ENCODE measurements at regions not wholly inside any gene's neighbourhood (a gene's known extent, or its start where the extent isn't known, plus 50 kb on each side); places are given as distances from the start of the nearest gene placed in this dataset.

DNA sequence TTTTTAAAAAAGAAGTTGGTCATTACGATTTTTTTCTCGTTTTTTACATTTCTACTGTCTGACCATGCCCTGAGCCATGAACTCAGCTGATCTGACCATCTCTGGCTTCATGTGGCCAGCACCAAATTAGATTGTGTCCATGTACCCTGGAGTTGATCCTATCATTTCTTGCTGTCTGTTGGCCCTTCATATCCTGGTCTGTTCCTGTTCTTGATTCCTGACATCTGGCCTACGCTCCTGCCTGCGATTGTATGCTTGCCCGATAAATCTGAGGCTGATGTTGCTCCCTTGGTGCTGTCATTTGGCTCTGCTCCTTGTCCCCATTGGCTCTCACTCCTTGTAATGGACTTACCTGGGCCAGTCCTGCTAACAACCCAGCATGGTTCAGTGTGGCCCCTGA lies 89.8 kb upstream of the IGSF10 start:
- 54% methylated on average over 5 of the region's 5 CpGs for WGBS (ENCODE audit: low lambda C conversion rate)
- no TSS peak for BruUV-seq (replicated peaks)
- CTCF ChIA-PET (ENCODE audit: low intra/inter-chr PET ratio, low total read pairs): no interaction called here
- no peak overlapping the region for H2AFZ ChIP-seq (ENCODE audit: low read length)
- H3K4me1 ChIP-seq (ENCODE audit: insufficient read depth, low read length): no peaks in the 10 kb centered on the region
- POLR2A ChIA-PET: no interaction called here
- no peak overlapping the region for H3K4me3 ChIP-seq (replicated peaks in 1 of 3; ENCODE audit: insufficient read depth in 1 of 3, low read depth in 2 of 3, low read length in 3 of 3)
- no peak overlapping the region for H3K27ac ChIP-seq (ENCODE audit: extremely low read length, insufficient read depth, low read length)
- H3K79me2 ChIP-seq (ENCODE audit: insufficient read depth, low read length): no peaks in the 10 kb centered on the region
- intact Hi-C loops (cut with micrococcal nuclease; ENCODE audit: unreplicated experiment) (no loop called here), in situ Hi-C loops (cut with HindIII; ENCODE audit: extremely low pct_ligation_motif_present, low pct_unique_long_range_greater_than_20kb) (no loop called here)
- no peak for TF ChIP-seq KDM4B (CRISPR knock-in tag; IDR thresholded peaks at IDR 0.05)
- no peak for TF ChIP-seq ZNF136 (CRISPR knock-in tag; IDR thresholded peaks at IDR 0.05; ENCODE audit: low read depth)
- TF ChIP-seq SNAPC2 (CRISPR knock-in tag; IDR thresholded peaks at IDR 0.05): no peak
- H3K9me3 ChIP-seq (ENCODE audit: low read length): no peaks in the 10 kb centered on the region
- H3K4me2 ChIP-seq (ENCODE audit: low read depth, low read length): no peak overlapping the region
- H3K27me3 ChIP-seq (ENCODE audit: control insufficient read depth in 1 of 2, insufficient read depth in 2 of 2, low read length in 2 of 2): no peaks in the 10 kb centered on the region
- FAIRE-seq (no peak), DNase-seq (ENCODE audit: low spot score) (no peak), ATAC-seq (no peak)
- H3K9ac ChIP-seq (ENCODE audit: insufficient read depth, low read depth, low read length): no peak overlapping the region
- H3K36me3 ChIP-seq (replicated peaks in 1 of 2; ENCODE audit: control insufficient read depth in 1 of 2, insufficient read depth in 2 of 2, low read length in 2 of 2): no peaks in the 10 kb centered on the region
- H4K20me1 ChIP-seq (ENCODE audit: insufficient read depth, low read length): no peaks in the 10 kb centered on the region

DNA sequence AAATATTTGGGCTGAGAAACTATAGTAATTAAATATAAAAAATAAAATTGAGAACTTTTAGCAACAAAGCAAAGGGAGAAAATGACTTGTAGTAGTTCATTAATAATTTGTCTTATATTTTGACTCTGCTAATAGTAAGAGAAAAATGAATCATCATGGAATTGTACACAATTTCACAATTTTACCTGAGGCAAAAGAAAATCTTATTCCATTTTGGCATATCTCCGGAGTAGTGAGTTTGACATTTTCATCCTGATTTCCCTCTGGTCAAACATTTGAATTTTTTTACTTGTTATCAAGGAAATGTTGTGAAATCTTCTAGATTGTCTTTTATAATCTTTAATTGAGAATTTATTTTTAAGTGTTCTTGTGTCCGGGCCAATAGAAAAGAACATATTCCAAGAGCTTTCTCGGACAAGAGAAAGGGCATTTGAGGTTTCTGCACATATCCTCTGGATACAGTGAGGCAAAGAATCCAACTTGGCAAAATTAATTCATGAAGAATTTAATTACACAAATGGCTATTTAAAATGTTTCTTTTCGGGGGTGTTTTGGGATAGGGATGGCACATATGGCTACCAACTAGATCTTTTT lies 89.3 kb upstream of the IGSF10 start:
- no peak overlapping the region for H2AFZ ChIP-seq (ENCODE audit: low read length)
- H3K4me2 ChIP-seq (ENCODE audit: low read depth, low read length): no peak overlapping the region
- 12% methylated on average over 4 of the region's 4 CpGs for WGBS (ENCODE audit: low lambda C conversion rate)
- no peaks in the 10 kb centered on the region for H3K4me1 ChIP-seq (ENCODE audit: insufficient read depth, low read length)
- no peak overlapping the region for H3K4me3 ChIP-seq (replicated peaks in 1 of 3; ENCODE audit: insufficient read depth in 1 of 3, low read depth in 2 of 3, low read length in 3 of 3)
- H3K9ac ChIP-seq (ENCODE audit: insufficient read depth, low read depth, low read length): no peak overlapping the region
- no peak for ATAC-seq
- in situ Hi-C loops (cut with HindIII; ENCODE audit: extremely low pct_ligation_motif_present, low pct_unique_long_range_greater_than_20kb): no loop called here
- intact Hi-C loops (cut with micrococcal nuclease; ENCODE audit: unreplicated experiment): no loop called here
- H3K9me3 ChIP-seq (ENCODE audit: low read length): no peaks in the 10 kb centered on the region
- no peaks in the 10 kb centered on the region for H3K27me3 ChIP-seq (ENCODE audit: control insufficient read depth in 1 of 2, insufficient read depth in 2 of 2, low read length in 2 of 2)
- DNase-seq (ENCODE audit: low spot score): no peak
- no peak for FAIRE-seq
- no TSS peak for BruUV-seq (replicated peaks)
- H3K27ac ChIP-seq (ENCODE audit: extremely low read length, insufficient read depth, low read length): no peak overlapping the region
- H3K79me2 ChIP-seq (ENCODE audit: insufficient read depth, low read length): no peaks in the 10 kb centered on the region
- no peaks in the 10 kb centered on the region for H4K20me1 ChIP-seq (ENCODE audit: insufficient read depth, low read length)
- H3K36me3 ChIP-seq (replicated peaks in 1 of 2; ENCODE audit: control insufficient read depth in 1 of 2, insufficient read depth in 2 of 2, low read length in 2 of 2): no peaks in the 10 kb centered on the region
- POLR2A ChIA-PET: no interaction called here
- CTCF ChIA-PET (ENCODE audit: low intra/inter-chr PET ratio, low total read pairs): no interaction called here
- TF ChIP-seq ZNF570 (CRISPR knock-in tag; IDR thresholded peaks at IDR 0.05; ENCODE audit: borderline replicate concordance) (no peak), HMGA1 (CRISPR knock-in tag; conservative IDR thresholded peaks at IDR 0.05) (no peak), ZNF543 (CRISPR knock-in tag; IDR thresholded peaks at IDR 0.05) (no peak), RFXAP (CRISPR knock-in tag; IDR thresholded peaks at IDR 0.05; ENCODE audit: borderline replicate concordance) (no peak), ZNF510 (CRISPR knock-in tag; IDR thresholded peaks at IDR 0.05; ENCODE audit: low read depth) (no peak)
- TF ChIP-seq, protein P1, sequence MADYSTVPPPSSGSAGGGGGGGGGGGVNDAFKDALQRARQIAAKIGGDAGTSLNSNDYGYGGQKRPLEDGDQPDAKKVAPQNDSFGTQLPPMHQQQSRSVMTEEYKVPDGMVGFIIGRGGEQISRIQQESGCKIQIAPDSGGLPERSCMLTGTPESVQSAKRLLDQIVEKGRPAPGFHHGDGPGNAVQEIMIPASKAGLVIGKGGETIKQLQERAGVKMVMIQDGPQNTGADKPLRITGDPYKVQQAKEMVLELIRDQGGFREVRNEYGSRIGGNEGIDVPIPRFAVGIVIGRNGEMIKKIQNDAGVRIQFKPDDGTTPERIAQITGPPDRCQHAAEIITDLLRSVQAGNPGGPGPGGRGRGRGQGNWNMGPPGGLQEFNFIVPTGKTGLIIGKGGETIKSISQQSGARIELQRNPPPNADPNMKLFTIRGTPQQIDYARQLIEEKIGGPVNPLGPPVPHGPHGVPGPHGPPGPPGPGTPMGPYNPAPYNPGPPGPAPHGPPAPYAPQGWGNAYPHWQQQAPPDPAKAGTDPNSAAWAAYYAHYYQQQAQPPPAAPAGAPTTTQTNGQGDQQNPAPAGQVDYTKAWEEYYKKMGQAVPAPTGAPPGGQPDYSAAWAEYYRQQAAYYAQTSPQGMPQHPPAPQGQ (CRISPR knock-in tag; IDR thresholded peaks at IDR 0.05; ENCODE audit: borderline replicate concordance): no peak
- TF ChIP-seq, protein P2, sequence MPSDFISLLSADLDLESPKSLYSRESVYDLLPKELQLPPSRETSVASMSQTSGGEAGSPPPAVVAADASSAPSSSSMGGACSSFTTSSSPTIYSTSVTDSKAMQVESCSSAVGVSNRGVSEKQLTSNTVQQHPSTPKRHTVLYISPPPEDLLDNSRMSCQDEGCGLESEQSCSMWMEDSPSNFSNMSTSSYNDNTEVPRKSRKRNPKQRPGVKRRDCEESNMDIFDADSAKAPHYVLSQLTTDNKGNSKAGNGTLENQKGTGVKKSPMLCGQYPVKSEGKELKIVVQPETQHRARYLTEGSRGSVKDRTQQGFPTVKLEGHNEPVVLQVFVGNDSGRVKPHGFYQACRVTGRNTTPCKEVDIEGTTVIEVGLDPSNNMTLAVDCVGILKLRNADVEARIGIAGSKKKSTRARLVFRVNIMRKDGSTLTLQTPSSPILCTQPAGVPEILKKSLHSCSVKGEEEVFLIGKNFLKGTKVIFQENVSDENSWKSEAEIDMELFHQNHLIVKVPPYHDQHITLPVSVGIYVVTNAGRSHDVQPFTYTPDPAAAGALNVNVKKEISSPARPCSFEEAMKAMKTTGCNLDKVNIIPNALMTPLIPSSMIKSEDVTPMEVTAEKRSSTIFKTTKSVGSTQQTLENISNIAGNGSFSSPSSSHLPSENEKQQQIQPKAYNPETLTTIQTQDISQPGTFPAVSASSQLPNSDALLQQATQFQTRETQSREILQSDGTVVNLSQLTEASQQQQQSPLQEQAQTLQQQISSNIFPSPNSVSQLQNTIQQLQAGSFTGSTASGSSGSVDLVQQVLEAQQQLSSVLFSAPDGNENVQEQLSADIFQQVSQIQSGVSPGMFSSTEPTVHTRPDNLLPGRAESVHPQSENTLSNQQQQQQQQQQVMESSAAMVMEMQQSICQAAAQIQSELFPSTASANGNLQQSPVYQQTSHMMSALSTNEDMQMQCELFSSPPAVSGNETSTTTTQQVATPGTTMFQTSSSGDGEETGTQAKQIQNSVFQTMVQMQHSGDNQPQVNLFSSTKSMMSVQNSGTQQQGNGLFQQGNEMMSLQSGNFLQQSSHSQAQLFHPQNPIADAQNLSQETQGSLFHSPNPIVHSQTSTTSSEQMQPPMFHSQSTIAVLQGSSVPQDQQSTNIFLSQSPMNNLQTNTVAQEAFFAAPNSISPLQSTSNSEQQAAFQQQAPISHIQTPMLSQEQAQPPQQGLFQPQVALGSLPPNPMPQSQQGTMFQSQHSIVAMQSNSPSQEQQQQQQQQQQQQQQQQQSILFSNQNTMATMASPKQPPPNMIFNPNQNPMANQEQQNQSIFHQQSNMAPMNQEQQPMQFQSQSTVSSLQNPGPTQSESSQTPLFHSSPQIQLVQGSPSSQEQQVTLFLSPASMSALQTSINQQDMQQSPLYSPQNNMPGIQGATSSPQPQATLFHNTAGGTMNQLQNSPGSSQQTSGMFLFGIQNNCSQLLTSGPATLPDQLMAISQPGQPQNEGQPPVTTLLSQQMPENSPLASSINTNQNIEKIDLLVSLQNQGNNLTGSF (CRISPR knock-in tag; IDR thresholded peaks at IDR 0.05): no peak
- TF ChIP-seq, protein P3, sequence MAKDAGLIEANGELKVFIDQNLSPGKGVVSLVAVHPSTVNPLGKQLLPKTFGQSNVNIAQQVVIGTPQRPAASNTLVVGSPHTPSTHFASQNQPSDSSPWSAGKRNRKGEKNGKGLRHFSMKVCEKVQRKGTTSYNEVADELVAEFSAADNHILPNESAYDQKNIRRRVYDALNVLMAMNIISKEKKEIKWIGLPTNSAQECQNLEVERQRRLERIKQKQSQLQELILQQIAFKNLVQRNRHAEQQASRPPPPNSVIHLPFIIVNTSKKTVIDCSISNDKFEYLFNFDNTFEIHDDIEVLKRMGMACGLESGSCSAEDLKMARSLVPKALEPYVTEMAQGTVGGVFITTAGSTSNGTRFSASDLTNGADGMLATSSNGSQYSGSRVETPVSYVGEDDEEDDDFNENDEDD (CRISPR knock-in tag; IDR thresholded peaks at IDR 0.05; ENCODE audit: borderline replicate concordance): no peak

All from HepG2 (cell line).